CD4-positive, alpha-beta T cell treated with Interleukin-4 for 1 hour (primary cell): ENCODE measurements at regions not wholly inside any gene's neighbourhood (a gene's known extent, or its start where the extent isn't known, plus 50 kb on each side); places are given as distances from the start of the nearest gene placed in this dataset.

ENCODE experiments used
- DNase-seq, 2 donors: peaks; one replicate each; pipeline ENCODE4 v3.0.0-alpha.2; 2020 to 2022

GRCh38 chr4:62415256-62415655 is 1215.1 kb downstream of the ADGRL3 start:
- no peak for DNase-seq

- no peak for DNase-seq
These were observed 1214.4 kb downstream of the ADGRL3 start for GRCh38 chr4:62414563-62414962.

- no peak for DNase-seq
These were observed 1210.4 kb downstream of the ADGRL3 start for GRCh38 chr4:62410371-62411003.

- no peak for DNase-seq
These were observed 1208.3 kb downstream of the ADGRL3 start for GRCh38 chr4:62408454-62408853.

- no peak for DNase-seq
These were observed 1207.4 kb downstream of the ADGRL3 start for GRCh38 chr4:62407534-62407933.

DNA sequence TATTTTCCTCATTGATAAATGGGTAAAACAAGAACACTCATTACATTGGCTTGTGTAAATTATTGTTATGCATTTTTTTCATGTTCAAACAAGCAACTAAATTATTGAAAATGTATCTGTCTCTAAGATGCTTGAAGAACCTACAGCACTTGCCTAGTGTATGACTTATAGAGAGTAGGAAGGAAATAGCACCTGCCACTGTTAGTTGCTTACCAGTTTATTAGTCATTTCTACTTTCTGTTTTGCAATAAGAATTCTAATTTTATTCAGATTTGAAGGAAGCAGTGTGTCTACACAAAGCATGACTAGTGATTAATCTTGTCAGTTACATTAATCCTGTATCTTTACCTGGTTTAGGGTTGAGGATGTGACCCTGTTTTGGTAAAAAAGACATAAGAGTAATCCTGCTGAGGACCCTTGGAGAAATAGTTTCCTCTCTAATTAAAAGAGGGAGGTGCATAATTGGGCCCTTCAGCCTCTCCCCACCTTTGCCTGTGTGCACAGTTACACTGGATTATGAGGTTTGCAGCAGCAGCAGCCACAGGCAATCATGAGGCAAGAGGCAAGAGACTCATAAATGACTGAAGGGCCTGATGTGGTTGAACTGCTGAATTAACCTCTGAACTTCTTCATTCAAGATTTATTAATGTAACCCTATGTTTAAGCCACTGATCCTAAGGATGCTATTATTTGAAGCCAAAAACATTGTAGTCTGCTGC is 1202.1 kb downstream of the ADGRL3 start:
- no peak for DNase-seq

DNA sequence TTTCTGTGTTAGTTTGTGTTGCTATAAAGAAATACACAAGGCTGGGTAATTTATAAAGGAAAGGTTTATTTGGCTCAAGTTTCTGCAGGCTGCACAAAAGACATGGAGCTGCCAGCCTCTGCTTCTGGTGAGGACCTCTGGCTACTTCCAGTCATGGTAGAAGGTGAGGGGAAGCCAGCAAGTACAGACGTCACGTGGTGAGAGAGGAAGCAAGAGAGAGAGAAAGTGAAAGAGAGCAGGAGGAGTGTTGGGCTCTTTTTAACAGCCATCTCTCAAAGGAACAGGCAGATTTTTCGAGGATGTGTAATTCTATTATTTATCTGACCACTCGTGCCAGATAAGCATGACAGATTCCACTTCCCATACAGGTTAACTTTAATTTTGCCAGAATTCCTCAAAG is 1199.1 kb downstream of the ADGRL3 start:
- DNase-seq, result no peak

DNA sequence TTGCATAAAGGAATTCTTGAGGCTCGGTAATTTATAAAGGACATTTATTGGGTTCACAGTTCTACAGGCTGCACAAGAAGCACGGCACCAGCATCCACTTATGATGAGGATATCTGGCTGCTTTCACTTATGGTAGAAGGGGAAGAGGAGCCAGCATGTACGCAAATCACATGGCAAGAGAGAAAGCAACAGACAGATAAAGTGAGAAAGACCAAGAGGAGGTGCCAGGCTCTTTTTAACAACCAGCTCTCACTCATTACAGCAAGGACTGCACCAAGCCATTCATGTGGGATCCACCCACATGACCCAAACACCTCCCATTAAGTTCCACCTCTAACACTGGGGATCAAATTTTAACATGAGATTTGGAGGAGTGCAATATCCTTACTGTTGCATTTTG is 1198.2 kb downstream of the ADGRL3 start:
- no peak for DNase-seq

GRCh38 chr4:62394766-62395165 is 1194.6 kb downstream of the ADGRL3 start:
- no peak for DNase-seq

- no peak for DNase-seq
These were observed 1187.7 kb downstream of the ADGRL3 start for GRCh38 chr4:62387808-62388207.

- DNase-seq, result no peak
These were observed 1177.6 kb downstream of the ADGRL3 start for GRCh38 chr4:62377700-62378099.

GRCh38 chr4:62377245-62377644 is 1177.1 kb downstream of the ADGRL3 start:
- DNase-seq, result no peak

DNA sequence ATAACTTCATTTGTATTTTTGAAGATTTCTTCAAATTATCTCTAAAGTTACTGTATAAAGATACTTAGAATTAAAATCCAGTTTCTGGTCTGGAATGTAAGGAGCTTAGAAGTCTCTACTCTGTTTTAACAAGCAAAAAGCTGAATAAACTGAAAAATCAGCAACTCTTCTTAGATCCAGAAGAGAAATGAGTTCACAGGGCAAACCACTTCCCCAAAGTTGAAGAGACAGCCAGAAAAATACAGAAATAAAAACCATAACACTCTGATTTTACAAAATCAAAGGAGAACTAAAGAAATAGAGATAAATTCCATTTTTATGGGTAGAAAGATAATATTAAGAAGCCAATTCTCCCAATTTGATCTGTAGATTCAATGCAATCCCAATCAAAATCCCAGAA is 1166.8 kb downstream of the ADGRL3 start:
- DNase-seq, result no peak

DNA sequence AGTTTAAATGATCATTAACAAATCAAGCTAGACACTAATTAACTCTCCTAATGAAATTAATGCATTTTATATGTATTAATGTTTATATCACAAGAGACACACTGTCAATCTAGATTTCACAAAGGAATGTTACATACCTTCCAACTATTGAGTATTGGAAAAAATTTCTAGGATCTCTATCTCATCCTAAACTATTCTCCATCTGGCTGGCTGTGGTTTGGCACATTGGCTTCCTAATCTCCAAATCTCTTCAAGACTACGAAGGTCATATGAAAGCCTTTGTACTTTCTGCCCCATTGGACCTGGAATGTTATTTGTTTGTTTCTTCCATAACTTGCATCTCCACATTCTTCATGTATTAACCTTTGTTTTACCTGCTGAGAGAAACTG is 1160.0 kb downstream of the ADGRL3 start:
- DNase-seq, result no peak

DNA sequence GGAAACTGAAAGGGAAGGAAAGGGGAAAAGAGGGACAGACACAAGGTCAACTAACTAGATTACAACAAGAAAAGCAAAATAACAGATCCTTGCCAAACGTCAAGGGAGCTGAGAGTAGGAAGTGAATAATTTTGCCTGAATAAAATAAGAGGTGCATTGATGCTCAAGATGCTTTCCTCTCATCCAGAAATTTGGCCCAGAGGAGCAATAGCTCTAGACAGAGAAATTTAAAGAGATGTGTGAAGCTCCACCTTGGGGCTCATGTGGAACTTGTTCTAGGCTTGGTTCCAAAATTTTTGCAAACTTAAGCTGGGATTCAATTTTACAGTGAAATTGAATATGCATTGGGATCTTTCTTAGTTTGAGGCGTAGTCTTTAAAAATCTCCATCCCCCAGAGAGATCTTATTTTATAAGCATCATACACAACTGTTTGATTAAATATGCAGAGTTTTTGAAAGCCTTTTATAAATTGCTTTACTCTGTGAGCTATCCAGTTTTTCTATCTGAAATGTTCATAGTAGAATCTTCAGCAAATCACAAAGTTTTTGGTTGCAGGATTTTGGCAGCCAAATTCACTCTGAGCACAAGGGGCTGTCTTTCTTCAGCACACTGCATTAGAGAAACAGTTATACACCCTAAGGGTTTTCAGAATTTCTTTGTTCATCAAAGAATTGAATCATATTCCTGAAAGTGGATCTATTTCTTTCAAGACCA is 1159.5 kb downstream of the ADGRL3 start:
- no peak for DNase-seq

- DNase-seq, result no peak
These were observed 1144.8 kb downstream of the ADGRL3 start for GRCh38 chr4:62344915-62345314.

- DNase-seq, result no peak
These were observed 1144.3 kb downstream of the ADGRL3 start for GRCh38 chr4:62344474-62344873.

- no peak for DNase-seq
These were observed 1142.2 kb downstream of the ADGRL3 start for GRCh38 chr4:62342346-62342745.

- no peak for DNase-seq
These were observed 1128.4 kb downstream of the ADGRL3 start for GRCh38 chr4:62328526-62328925.

GRCh38 chr4:62327612-62328297 is 1127.6 kb downstream of the ADGRL3 start:
- DNase-seq, result no peak

DNA sequence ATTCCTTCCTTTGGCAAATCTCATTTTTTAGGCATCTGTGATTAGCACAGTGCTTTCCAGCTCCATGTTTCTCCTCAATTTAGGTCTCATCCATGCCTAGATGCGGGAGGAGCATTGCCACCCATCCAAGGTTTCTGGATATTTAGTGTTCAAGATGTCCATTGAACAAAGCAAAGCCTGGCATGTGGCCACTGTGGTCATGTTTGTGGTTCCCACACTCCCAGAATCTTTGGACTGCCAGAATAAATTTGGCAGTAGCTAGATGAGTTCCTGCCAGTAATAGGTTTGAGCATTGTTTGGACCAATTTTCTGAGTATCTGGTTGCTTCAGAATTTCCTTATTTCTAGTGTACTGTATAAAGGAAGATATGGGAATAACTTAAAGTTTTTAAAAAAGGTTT is 1124.1 kb downstream of the ADGRL3 start:
- DNase-seq, result no peak

GRCh38 chr4:62320612-62321011 is 1120.5 kb downstream of the ADGRL3 start:
- no peak for DNase-seq

DNA sequence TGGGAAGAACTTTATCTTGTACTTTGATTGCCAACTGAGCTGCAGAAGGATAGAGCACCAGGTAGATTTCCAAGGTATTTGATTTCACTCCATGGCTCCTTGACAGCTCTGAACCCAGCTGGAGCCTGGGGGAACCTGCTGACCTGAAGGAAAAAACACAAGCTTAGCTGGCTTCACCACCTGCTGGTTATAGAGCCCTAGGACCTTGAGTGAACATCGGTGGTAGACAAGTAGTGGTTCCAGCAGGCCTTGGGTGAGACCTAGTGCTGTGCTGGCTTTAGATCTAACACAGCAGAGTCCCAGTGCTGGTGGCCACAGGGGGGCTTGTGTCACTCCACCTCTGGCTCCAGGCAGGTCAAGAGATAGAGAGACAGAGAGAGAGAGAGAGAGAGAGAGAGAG is 1102.6 kb downstream of the ADGRL3 start:
- no peak for DNase-seq

GRCh38 chr4:62301500-62301899 is 1101.4 kb downstream of the ADGRL3 start:
- no peak for DNase-seq
